ENCODE measurements at regions not wholly inside any gene's neighbourhood (a gene's known extent, or its start where the extent isn't known, plus 50 kb on each side); places are given as distances from the start of the nearest gene placed in this dataset.
A peak's percentile ranks its signal among the peaks of the same experiment; 100 is the strongest.

DNA sequence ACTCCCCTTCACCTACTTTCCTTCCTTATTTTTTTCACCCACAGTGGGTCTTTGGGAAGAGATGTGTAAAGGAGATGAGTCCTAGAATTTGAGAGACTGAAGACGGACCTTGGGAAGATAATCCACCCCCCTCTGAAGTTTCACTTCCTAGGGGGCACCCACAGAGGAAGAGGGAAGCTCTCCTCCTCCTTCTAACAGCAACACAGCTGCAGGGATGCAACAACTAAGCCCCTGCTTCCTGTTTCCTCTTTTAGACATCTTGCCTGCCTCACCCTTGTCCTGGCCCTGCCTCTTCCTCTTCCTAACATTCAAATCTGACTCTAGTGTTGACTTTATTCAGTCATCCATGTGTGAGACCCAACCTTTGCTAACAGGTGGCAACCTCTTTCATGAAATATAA is 424.6 kb downstream of the BUD13 start:
- Histone ChIP-seq H3K9me3 (no peaks in the 10 kb centered on the region), H3K4me1 (no peaks in the 10 kb centered on the region), H3K27me3 (no peaks in the 10 kb centered on the region), H3K4me3 (no peak overlapping the region), H3K36me3 (no peaks in the 10 kb centered on the region), H3K27ac (no peak overlapping the region)
- TF ChIP-seq CTCF (IDR thresholded peaks at IDR 0.05), result no peak
- DNase-seq, result no peak
- intact Hi-C loops (cut with DNase I), result no loop called here
- peak; percentile 35 for ATAC-seq

DNA sequence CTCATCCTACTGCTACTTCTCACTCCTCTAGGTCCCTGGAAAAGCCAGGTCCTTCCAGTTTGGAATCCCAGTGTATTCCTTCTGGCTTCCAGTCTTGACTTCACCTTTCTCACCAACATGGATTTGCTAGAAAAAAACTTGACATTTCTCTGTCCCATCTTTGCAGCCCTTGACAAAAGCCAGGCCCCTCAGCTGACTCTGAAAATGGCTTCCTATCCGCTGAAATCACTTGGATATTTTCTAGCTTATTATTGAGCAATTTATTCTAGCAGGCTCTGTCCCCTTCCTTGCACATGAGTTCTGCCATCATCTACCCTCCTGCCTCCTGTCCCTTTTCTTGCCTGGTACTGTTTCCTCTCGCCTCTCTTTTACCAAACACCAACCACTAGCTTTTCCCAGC is 427.2 kb downstream of the BUD13 start:
- H3K36me3 ChIP-seq, result no peaks in the 10 kb centered on the region
- H3K9me3 ChIP-seq, result no peaks in the 10 kb centered on the region
- DNase-seq, result no peak
- H3K27me3 ChIP-seq, result no peaks in the 10 kb centered on the region
- no peaks in the 10 kb centered on the region for H3K4me1 ChIP-seq
- H3K4me3 ChIP-seq, result no peak overlapping the region
- intact Hi-C loops (cut with DNase I), result no loop called here
- no peak for TF ChIP-seq CTCF (IDR thresholded peaks at IDR 0.05)
- no peak for ATAC-seq
- no peak overlapping the region for H3K27ac ChIP-seq

DNA sequence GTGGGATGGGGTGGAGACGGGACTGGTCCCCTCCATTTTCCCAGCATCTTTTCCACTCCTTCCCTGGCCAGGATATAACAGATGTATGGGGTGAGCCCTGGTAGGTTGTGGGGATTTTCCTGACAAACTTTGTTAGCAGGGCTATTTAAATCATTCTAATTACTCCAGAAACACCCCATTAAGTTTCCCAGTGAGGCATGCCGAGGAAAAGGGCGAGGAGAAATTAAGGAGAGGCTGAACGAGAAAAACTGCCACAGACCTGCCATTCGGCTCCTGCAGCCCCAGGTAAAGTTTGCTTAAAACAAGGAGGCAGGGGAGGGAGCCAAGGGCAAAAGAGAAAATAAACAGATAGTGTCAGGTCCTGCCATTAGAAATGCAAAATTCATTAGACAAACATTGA is 428.2 kb downstream of the BUD13 start:
- Histone ChIP-seq H3K27ac (no peak overlapping the region), H3K27me3 (no peaks in the 10 kb centered on the region), H3K9me3 (no peaks in the 10 kb centered on the region), H3K36me3 (no peaks in the 10 kb centered on the region), H3K4me1 (no peaks in the 10 kb centered on the region), H3K4me3 (no peak overlapping the region)
- TF ChIP-seq CTCF (IDR thresholded peaks at IDR 0.05), result no peak
- intact Hi-C loops (cut with DNase I), result no loop called here
- no peak for DNase-seq
- no peak for ATAC-seq

DNA sequence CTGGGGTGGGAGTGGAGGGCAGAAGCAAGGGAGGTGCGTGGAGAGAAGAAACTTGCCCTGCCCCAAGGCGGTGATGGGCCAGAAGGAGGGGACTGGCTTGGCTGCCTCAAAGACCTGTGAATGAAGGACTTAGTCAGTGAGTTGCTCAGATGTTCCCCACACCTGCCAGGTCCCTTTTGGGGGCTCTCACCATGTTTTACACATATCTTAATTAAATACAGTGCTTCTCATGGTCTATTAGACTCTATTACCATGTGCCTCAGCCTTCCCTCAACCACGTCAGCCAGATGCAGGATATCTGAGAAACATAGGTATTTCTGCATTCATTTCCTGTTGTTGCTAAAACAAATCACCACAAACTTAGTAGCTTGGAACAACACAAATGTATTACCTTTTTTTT is 429.5 kb downstream of the BUD13 start:
- ATAC-seq (no peak), DNase-seq (no peak)
- no peaks in the 10 kb centered on the region for H3K4me1 ChIP-seq
- H3K27me3 ChIP-seq, result no peaks in the 10 kb centered on the region
- H3K4me3 ChIP-seq, result no peak overlapping the region
- no peak overlapping the region for H3K27ac ChIP-seq
- H3K36me3 ChIP-seq, result no peaks in the 10 kb centered on the region
- H3K9me3 ChIP-seq, result no peaks in the 10 kb centered on the region
- intact Hi-C loops (cut with DNase I), result no loop called here
- no peak for TF ChIP-seq CTCF (IDR thresholded peaks at IDR 0.05)

- no peak for ATAC-seq
- Histone ChIP-seq H3K36me3 (no peaks in the 10 kb centered on the region), H3K27me3 (no peaks in the 10 kb centered on the region), H3K27ac (no peak overlapping the region), H3K4me1 (no peaks in the 10 kb centered on the region), H3K9me3 (peaks cover 0 to under 1% of the 10 kb centered on the region in 2 donors), H3K4me3 (no peak overlapping the region)
- no peak for TF ChIP-seq CTCF (IDR thresholded peaks at IDR 0.05)
- DNase-seq, result no peak
- intact Hi-C loops (cut with DNase I), result no loop called here
Measured at GRCh38 chr11:116342148-116342547, 430.6 kb downstream of the BUD13 start.
